ENCODE measurements at regions not wholly inside any gene's neighbourhood (a gene's known extent, or its start where the extent isn't known, plus 50 kb on each side); places are given as distances from the start of the nearest gene placed in this dataset.
A peak's percentile ranks its signal among the peaks of the same experiment; 100 is the strongest.

DNA sequence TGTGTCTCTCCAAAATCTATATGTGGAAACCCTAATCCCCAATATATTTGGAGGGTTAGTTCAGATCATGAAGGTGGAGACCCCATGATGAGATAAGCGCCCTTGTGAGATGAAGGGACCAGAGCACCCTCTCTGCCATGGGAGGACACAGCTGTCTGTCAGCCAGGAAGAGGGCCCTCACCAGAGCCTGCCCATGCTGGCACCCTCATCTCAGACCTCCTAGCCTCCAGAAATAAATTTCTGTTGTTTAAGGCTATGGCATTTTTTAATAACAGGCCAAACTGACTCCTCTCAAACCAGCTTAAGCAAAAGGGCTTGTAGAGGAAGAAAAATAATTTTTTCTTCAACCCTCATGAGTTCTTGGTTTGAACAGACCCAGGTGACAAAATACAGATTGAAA is 79.2 kb upstream of the MAMDC2 start:
- no peaks in the 10 kb centered on the region for H3K27me3 ChIP-seq (ENCODE audit: insufficient read depth)
- H3K4me3 ChIP-seq = no peak overlapping the region
- H3K9me3 Mint-ChIP-seq = no peaks in the 10 kb centered on the region
- H3K4me1 Mint-ChIP-seq = peaks cover 33% of the 10 kb centered on the region
- H3K27ac Mint-ChIP-seq = no peak overlapping the region
- no peaks in the 10 kb centered on the region for H3K36me3 Mint-ChIP-seq (ENCODE audit: low read depth)
- peak overlapping the region; percentile 8 for H3K4me2 ChIP-seq
- H3K9me2 ChIP-seq (ENCODE audit: insufficient read depth) = peaks cover 12% of the 10 kb centered on the region; the same call in 1 of the 2 replicates
- no peak overlapping the region for H2AFZ ChIP-seq
- H4K20me1 ChIP-seq (replicated peaks; ENCODE audit: insufficient read depth) = no peaks in the 10 kb centered on the region
- ATAC-seq = peak; percentile 42; the same call in 2 of the 3 replicates
- H3K36me3 ChIP-seq (ENCODE audit: insufficient read depth) = no peaks in the 10 kb centered on the region
- H3K27ac ChIP-seq (ENCODE audit: low read depth) = peak overlapping the region; percentile 22
- DNase-seq (ENCODE audit: low spot score) = no peak
- TF ChIP-seq ZNF114 (CRISPR knock-in tag; IDR thresholded peaks at IDR 0.05) = no peak
- TF ChIP-seq ZNF331 (CRISPR knock-in tag; IDR thresholded peaks at IDR 0.05; ENCODE audit: low read depth) = no peak
- TF ChIP-seq, protein P1, sequence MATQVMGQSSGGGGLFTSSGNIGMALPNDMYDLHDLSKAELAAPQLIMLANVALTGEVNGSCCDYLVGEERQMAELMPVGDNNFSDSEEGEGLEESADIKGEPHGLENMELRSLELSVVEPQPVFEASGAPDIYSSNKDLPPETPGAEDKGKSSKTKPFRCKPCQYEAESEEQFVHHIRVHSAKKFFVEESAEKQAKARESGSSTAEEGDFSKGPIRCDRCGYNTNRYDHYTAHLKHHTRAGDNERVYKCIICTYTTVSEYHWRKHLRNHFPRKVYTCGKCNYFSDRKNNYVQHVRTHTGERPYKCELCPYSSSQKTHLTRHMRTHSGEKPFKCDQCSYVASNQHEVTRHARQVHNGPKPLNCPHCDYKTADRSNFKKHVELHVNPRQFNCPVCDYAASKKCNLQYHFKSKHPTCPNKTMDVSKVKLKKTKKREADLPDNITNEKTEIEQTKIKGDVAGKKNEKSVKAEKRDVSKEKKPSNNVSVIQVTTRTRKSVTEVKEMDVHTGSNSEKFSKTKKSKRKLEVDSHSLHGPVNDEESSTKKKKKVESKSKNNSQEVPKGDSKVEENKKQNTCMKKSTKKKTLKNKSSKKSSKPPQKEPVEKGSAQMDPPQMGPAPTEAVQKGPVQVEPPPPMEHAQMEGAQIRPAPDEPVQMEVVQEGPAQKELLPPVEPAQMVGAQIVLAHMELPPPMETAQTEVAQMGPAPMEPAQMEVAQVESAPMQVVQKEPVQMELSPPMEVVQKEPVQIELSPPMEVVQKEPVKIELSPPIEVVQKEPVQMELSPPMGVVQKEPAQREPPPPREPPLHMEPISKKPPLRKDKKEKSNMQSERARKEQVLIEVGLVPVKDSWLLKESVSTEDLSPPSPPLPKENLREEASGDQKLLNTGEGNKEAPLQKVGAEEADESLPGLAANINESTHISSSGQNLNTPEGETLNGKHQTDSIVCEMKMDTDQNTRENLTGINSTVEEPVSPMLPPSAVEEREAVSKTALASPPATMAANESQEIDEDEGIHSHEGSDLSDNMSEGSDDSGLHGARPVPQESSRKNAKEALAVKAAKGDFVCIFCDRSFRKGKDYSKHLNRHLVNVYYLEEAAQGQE (IDR thresholded peaks at IDR 0.05; ENCODE audit: unreplicated experiment) = no peak
- no peak for TF ChIP-seq EZH2phosphoT487 (IDR thresholded peaks at IDR 0.05; ENCODE audit: unreplicated experiment)
- TF ChIP-seq STAT1 (IDR thresholded peaks at IDR 0.05; ENCODE audit: unreplicated experiment) = no peak
- no peak for TF ChIP-seq CREB1 (CRISPR knock-in tag; IDR thresholded peaks at IDR 0.05; ENCODE audit: low read depth)
- TF ChIP-seq, protein P2, sequence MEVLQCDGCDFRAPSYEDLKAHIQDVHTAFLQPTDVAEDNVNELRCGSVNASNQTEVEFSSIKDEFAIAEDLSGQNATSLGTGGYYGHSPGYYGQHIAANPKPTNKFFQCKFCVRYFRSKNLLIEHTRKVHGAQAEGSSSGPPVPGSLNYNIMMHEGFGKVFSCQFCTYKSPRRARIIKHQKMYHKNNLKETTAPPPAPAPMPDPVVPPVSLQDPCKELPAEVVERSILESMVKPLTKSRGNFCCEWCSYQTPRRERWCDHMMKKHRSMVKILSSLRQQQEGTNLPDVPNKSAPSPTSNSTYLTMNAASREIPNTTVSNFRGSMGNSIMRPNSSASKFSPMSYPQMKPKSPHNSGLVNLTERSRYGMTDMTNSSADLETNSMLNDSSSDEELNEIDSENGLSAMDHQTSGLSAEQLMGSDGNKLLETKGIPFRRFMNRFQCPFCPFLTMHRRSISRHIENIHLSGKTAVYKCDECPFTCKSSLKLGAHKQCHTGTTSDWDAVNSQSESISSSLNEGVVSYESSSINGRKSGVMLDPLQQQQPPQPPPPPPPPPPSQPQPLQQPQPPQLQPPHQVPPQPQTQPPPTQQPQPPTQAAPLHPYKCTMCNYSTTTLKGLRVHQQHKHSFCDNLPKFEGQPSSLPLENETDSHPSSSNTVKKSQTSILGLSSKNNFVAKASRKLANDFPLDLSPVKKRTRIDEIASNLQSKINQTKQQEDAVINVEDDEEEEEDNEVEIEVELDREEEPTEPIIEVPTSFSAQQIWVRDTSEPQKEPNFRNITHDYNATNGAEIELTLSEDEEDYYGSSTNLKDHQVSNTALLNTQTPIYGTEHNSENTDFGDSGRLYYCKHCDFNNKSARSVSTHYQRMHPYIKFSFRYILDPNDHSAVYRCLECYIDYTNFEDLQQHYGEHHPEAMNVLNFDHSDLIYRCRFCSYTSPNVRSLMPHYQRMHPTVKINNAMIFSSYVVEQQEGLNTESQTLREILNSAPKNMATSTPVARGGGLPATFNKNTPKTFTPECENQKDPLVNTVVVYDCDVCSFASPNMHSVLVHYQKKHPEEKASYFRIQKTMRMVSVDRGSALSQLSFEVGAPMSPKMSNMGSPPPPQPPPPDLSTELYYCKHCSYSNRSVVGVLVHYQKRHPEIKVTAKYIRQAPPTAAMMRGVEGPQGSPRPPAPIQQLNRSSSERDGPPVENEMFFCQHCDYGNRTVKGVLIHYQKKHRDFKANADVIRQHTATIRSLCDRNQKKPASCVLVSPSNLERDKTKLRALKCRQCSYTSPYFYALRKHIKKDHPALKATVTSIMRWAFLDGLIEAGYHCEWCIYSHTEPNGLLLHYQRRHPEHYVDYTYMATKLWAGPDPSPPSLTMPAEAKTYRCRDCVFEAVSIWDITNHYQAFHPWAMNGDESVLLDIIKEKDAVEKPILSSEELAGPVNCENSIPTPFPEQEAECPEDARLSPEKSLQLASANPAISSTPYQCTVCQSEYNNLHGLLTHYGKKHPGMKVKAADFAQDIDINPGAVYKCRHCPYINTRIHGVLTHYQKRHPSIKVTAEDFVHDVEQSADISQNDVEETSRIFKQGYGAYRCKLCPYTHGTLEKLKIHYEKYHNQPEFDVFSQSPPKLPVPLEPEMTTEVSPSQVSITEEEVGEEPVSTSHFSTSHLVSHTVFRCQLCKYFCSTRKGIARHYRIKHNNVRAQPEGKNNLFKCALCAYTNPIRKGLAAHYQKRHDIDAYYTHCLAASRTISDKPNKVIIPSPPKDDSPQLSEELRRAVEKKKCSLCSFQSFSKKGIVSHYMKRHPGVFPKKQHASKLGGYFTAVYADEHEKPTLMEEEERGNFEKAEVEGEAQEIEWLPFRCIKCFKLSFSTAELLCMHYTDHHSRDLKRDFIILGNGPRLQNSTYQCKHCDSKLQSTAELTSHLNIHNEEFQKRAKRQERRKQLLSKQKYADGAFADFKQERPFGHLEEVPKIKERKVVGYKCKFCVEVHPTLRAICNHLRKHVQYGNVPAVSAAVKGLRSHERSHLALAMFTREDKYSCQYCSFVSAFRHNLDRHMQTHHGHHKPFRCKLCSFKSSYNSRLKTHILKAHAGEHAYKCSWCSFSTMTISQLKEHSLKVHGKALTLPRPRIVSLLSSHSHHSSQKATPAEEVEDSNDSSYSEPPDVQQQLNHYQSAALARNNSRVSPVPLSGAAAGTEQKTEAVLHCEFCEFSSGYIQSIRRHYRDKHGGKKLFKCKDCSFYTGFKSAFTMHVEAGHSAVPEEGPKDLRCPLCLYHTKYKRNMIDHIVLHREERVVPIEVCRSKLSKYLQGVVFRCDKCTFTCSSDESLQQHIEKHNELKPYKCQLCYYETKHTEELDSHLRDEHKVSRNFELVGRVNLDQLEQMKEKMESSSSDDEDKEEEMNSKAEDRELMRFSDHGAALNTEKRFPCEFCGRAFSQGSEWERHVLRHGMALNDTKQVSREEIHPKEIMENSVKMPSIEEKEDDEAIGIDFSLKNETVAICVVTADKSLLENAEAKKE (CRISPR knock-in tag; IDR thresholded peaks at IDR 0.05) = no peak
- TF ChIP-seq, protein P3, sequence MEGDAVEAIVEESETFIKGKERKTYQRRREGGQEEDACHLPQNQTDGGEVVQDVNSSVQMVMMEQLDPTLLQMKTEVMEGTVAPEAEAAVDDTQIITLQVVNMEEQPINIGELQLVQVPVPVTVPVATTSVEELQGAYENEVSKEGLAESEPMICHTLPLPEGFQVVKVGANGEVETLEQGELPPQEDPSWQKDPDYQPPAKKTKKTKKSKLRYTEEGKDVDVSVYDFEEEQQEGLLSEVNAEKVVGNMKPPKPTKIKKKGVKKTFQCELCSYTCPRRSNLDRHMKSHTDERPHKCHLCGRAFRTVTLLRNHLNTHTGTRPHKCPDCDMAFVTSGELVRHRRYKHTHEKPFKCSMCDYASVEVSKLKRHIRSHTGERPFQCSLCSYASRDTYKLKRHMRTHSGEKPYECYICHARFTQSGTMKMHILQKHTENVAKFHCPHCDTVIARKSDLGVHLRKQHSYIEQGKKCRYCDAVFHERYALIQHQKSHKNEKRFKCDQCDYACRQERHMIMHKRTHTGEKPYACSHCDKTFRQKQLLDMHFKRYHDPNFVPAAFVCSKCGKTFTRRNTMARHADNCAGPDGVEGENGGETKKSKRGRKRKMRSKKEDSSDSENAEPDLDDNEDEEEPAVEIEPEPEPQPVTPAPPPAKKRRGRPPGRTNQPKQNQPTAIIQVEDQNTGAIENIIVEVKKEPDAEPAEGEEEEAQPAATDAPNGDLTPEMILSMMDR (conservative IDR thresholded peaks at IDR 0.05; ENCODE audit: low read depth in 2 of 2) = no peak
- TF ChIP-seq POLR2AphosphoS5 (IDR thresholded peaks at IDR 0.05; ENCODE audit: low read depth) = no peak
- TF ChIP-seq, protein P4, sequence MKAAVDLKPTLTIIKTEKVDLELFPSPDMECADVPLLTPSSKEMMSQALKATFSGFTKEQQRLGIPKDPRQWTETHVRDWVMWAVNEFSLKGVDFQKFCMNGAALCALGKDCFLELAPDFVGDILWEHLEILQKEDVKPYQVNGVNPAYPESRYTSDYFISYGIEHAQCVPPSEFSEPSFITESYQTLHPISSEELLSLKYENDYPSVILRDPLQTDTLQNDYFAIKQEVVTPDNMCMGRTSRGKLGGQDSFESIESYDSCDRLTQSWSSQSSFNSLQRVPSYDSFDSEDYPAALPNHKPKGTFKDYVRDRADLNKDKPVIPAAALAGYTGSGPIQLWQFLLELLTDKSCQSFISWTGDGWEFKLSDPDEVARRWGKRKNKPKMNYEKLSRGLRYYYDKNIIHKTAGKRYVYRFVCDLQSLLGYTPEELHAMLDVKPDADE (IDR thresholded peaks at IDR 0.05) = no peak
- no peak for TF ChIP-seq NANOG (IDR thresholded peaks at IDR 0.05; ENCODE audit: borderline replicate concordance)
- TF ChIP-seq EZH2 (IDR thresholded peaks at IDR 0.05; ENCODE audit: low read depth, unreplicated experiment) = no peak
- no peaks in the 10 kb centered on the region for H3F3A ChIP-seq (replicated peaks; ENCODE audit: low read depth)
- H3K79me2 ChIP-seq (replicated peaks; ENCODE audit: insufficient read depth) = no peaks in the 10 kb centered on the region
- H3K4me3 Mint-ChIP-seq = 0 out of 3 replicates have a peak overlapping the region, but pooled peaks have one; percentile 7
- H3K27me3 Mint-ChIP-seq (ENCODE audit: insufficient read depth, low read depth, poor library complexity) = peaks cover 1% of the 10 kb centered on the region
- peaks cover 35% of the 10 kb centered on the region for H3K4me1 ChIP-seq (ENCODE audit: insufficient read depth)
